Stimulated activated CD8-positive, alpha-beta memory T cell treated with anti-CD3 and anti-CD28 coated beads, Interleukin-4, amount 100 ng/mL, for 4 hours (primary cell): ENCODE measurements at regions not wholly inside any gene's neighbourhood (a gene's known extent, or its start where the extent isn't known, plus 50 kb on each side); places are given as distances from the start of the nearest gene placed in this dataset.
"Not testable (repeated sequence)": the region's sequence is repeated elsewhere in the genome, so short reads cannot be mapped to it uniquely, and the experiment has no call there.

Experiments used
- DNase-seq, 2 donors: peaks; one replicate each; pipeline ENCODE4 v3.0.0-alpha.2; 2020; ENCODE audit warnings: low read depth in 2 of 2, low spot score in 1 of 2

- DNase-seq: no peak
Observed at GRCh38 chr5:82956600-82956999, 120.6 kb downstream of the TMEM167A start.

- no peak for DNase-seq
Observed at GRCh38 chr5:82952326-82952725, 124.9 kb downstream of the TMEM167A start.

DNA sequence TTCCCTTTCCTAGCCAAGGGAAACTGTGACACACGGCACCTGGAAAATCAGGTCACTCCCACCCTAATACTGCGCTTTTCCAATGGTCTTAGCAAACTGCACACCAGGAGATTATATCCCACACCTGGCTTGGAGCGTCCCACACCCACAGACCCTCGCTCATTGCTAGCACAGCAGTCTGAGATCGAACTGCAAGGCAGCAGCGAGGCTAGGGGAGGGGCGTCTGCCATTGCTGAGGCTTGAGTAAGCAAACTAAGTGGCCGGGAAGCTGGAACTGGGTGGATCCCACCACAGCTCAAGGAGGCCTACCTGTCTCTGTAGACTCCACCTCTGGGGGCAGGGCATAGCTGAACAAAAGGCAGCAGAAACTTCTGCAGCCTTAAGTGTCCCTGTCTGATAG, 132.9 kb downstream of the TMEM167A start:
- DNase-seq: not testable (repeated sequence)

DNA sequence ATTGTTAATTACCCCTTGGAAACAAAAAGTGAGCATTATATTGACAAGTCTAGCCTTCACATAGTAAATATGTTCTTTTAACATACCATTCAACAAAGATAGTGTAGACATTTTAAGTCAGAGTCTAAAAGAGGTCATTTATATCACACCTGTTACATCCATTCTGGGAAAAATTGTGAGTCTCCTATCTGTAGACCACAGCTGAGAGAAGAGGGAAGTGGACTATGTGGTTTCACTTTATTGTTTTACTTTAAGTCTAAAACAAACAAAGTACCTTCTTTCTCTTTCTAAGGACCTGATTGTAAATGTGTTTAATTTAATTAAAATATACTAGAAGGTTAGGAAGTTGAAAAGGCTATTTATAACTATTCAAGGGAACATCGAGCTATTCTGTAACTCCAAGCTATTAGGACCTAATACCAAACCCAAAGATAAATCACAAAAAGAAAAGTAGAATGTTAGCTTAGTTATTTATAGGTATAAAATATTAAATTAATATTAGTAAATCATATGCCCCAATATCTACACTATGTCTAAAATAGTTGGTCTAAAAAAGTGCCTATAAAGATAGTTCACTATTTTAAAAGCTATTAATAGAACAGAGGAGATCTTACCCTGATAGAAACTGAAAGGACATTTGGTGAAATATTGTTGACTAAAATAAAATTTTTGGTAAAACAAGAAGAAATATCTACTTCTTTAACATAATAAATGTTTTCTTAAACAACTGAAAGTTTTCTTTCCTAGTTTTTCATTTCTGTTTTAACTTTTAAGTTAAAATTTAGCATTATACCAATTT, 134.9 kb downstream of the TMEM167A start:
- DNase-seq: no peak

DNA sequence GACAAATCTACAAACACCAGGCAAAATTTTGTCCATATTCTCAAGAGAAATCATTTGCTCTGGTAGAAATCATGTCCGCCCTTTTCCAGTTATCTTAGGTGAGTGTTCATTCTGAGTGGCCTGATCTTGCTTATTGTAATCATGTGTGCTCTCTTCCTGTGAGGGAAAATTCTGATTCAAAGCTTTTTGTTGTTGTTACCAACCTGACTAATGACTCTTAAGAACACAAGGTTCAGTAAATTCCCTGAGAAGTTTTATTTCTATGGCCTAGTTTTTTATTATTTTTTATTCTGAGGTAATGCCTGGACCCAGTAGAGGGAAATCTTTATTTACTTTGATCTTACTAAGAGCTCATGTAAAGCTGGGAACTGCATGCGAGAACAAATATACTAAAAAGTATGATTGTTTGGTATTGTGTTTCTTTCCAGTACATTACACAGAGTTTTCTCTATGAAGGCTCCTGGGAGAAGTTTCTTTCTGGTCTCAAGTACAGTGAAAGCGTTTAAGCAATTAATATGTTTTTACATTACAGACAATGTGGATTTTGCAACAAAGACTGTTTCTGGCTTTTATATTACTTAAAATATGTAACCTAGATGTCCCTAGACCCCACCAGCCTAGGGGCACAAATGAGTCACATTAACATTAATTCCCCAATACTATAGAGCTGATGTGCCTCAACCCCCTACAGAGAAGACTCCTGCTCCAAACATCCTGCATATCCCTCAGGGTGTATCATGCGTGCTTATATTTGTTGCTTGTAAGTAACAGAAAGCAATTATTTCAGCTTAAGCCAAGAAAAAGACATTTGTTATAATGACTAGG, 138.1 kb downstream of the TMEM167A start:
- DNase-seq: no peak

GRCh38 chr5:82932473-82933220, 144.5 kb downstream of the TMEM167A start:
- not testable (repeated sequence) for DNase-seq

DNA sequence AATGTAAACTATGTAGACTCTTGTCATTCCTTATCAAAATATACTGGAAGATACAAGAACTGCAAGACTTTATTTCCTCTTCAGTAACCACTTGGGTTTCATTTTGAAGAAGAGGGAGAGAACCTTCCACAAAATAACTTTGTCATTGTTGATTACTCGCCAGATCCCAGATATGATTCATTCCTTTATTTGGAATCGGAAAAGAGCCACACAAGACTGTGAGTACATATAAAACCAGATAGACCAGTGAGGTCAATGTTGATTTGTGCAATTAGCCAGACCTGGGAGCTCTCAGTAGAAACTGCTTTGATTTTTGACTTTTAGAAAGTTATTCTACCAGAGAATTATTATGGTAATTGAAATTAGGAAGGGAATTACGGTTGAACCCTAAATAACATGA, 146.1 kb downstream of the TMEM167A start:
- no peak for DNase-seq

DNA sequence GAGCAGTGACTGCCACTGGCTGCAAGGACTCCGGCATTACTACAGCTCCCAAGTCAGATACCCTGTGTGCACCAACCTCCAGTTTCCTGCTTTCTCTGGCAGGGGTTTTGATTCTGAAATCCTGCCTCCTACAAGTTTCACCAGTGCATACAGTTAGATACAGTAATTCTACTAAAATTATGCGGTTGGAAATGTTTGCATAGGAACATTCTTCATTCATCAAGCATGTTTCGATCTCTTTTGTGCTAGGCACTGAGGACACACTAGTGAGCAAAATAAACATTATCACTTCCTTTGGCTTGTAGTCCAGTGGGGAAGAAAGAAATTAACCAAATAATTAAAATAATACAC, 152.2 kb downstream of the TMEM167A start:
- DNase-seq: no peak

GRCh38 chr5:82924226-82925060, 152.8 kb downstream of the TMEM167A start:
- DNase-seq: no peak

- no peak for DNase-seq
Observed at GRCh38 chr5:82922086-82922734, 155.0 kb downstream of the TMEM167A start.

GRCh38 chr5:82918311-82919031, 158.7 kb downstream of the TMEM167A start:
- no peak for DNase-seq

- no peak for DNase-seq
Observed at GRCh38 chr5:82917584-82917983, 159.6 kb downstream of the TMEM167A start.

- DNase-seq: no peak
Observed at GRCh38 chr5:82913971-82914370, 163.2 kb downstream of the TMEM167A start.

GRCh38 chr5:82912462-82912861, 164.7 kb downstream of the TMEM167A start:
- no peak for DNase-seq

DNA sequence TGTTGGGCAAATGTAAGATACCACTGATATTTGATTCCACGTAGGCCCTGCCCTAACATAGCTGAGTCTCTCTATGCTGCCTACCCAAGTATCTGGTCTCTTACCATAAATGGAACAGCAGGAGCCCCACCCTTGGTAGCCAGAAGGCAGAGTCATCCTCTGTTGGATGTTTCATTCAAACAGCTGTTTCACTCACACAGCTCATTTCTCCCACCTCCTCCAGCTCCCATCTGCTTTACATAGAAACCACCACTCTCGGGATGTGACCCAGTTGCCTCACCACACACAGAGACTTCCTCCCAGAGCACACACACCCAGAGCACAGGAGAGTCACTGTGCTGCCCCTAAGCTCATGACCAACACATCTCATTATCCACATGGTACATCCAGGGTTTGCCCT, 165.3 kb downstream of the TMEM167A start:
- DNase-seq: no peak

DNA sequence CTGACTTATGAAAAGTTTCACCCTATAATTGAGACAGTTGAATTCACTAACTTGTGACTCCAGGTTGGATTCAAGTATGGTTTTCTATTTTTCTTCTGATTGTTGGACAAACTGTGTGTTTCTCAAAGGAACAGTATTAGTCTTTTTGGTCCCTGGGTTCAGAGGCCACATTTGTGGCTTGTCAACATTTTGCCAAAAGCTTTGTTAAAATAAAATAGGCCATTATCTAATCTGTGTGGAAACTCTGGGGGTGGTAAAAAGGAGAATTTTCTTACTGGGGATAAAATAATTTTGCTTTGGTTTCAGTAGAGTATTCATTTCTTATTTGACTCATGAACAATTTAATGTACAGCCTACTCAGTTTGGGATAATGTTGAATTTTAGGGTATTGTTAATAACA, 166.3 kb downstream of the TMEM167A start:
- DNase-seq: no peak

DNA sequence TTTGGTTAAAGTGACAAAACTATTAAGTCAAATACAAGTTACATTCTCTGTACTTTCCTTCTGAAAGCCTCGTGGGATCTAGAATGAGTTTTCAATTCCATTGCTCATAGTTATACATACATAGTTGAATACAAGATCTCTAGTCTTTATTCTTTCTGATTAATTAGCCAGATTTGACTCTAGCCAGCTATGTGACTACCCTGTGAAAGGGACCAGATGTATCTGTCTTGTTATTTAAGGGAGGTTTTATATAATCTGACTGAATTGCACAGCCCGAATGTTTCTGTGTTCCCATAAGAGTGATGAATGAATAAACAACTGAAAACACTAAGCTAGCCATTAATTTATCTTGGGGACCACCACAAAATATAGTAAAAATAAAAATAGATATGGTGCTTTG, 166.7 kb downstream of the TMEM167A start:
- DNase-seq: no peak

DNA sequence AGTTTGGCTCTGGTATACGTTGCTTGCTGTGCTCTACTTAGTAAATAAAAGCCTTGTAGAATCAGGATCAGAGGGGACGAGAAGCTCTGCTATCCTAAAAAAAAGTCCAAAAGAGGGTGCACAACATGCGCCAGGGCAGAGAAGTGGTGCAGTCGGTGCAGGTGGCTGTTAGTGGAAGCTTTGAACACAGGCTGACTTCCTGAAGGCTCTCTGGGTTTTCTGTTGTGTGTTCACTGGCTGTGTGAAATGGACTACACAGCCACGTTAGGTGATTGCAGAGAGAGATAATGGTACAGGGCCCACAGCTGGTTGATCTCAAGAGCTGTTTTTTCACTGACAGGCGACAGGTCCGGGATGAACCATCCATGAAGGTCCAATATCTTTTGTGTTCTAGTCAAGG, 167.4 kb downstream of the TMEM167A start:
- no peak for DNase-seq

GRCh38 chr5:82905986-82906385, 171.2 kb downstream of the TMEM167A start:
- DNase-seq: no peak
